HEK293T (cell line): ENCODE measurements at regions not wholly inside any gene's neighbourhood (a gene's known extent, or its start where the extent isn't known, plus 50 kb on each side); places are given as distances from the start of the nearest gene placed in this dataset.

Experiments
- BHLHE40 ChIP-seq: fragments of 450-650 bp; IDR thresholded peaks from 2 replicates; pipeline ENCODE4 v1.6.1; 2016; ENCODE audit warnings: mild to moderate bottlenecking, moderate library complexity, borderline replicate concordance
- CTBP1 ChIP-seq: fragments of 450-650 bp; IDR thresholded peaks from 2 replicates; pipeline ENCODE4 v1.6.1; 2016; ENCODE audit warnings: borderline replicate concordance
- ELF4 ChIP-seq: fragments of 450-650 bp; IDR thresholded peaks from 2 replicates; pipeline ENCODE4 v1.6.1; 2017; ENCODE audit warnings: antibody characterized with exemption
- FOXA1 ChIP-seq: fragments of 450-650 bp; IDR thresholded peaks from 2 replicates; pipeline ENCODE4 v1.6.1; 2016; ENCODE audit warnings: mild to moderate bottlenecking
- FOXK2 ChIP-seq: fragments of 450-650 bp; IDR thresholded peaks from 2 replicates; pipeline ENCODE4 v1.6.1; 2016; ENCODE audit warnings: mild to moderate bottlenecking
- FOXM1 ChIP-seq: fragments of 450-650 bp; IDR thresholded peaks from 2 replicates; pipeline ENCODE4 v1.6.1; 2017; ENCODE audit warnings: mild to moderate bottlenecking, borderline replicate concordance
- HDGF ChIP-seq: fragments of 450-650 bp; IDR thresholded peaks from 2 replicates; pipeline ENCODE4 v1.6.1; 2017; ENCODE audit warnings: antibody characterized with exemption, borderline replicate concordance
- L3MBTL2 ChIP-seq: fragments of 450-650 bp; conservative IDR thresholded peaks from 2 replicates; pipeline ENCODE4 v1.6.1; 2016; ENCODE audit warnings: mild to moderate bottlenecking
- LEF1 ChIP-seq: fragments of 450-650 bp; IDR thresholded peaks from 2 replicates; pipeline ENCODE4 v1.6.1; 2017; ENCODE audit warnings: mild to moderate bottlenecking, borderline replicate concordance
- NFRKB ChIP-seq: fragments of 450-650 bp; IDR thresholded peaks from 2 replicates; pipeline ENCODE4 v1.6.1; 2016; ENCODE audit warnings: mild to moderate bottlenecking, moderate library complexity
- SP1 ChIP-seq: fragments of 450-650 bp; IDR thresholded peaks from 2 replicates; pipeline ENCODE4 v1.6.1; 2017
- SUZ12 ChIP-seq: fragments of 450-650 bp; IDR thresholded peaks from 2 replicates; pipeline ENCODE4 v1.6.1; 2016; ENCODE audit warnings: mild to moderate bottlenecking
- ZNF384 ChIP-seq: fragments of 450-650 bp; IDR thresholded peaks from 2 replicates; pipeline ENCODE4 v1.6.1; 2016

DNA sequence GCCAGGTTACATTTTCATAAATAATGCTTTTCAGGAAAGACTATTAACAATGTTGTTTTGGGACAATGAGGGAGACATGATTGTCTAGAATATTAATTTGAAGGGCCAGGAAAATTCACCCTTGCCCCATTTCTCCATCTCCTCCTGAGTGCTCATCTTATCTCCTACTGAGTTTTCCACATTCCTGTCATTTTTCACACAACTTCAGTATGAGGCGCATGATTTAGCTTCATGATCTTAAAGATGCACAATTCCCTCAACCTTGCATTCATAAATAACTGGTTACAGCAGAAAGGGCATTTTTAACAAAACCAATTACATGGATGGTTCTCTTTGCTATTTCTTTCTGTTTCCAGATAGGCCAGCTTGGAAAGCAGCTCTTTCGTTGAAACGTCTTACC, 1699.2 kb upstream of the IGFBP7 start:
- TF ChIP-seq FOXK2 (no peak), SP1 (no peak), BHLHE40 (no peak), CTBP1 (no peak), HDGF (no peak), FOXM1 (no peak), ZNF384 (no peak), NFRKB (no peak), L3MBTL2 (no peak), SUZ12 (no peak), FOXA1 (no peak), ELF4 (no peak), LEF1 (no peak)
